Fibroblast of the aortic adventitia (primary cell): ENCODE measurements at regions not wholly inside any gene's neighbourhood (a gene's known extent, or its start where the extent isn't known, plus 50 kb on each side); places are given as distances from the start of the nearest gene placed in this dataset.

Experiments
- DNase-seq: peaks from one replicate; pipeline ENCODE4 v3.0.0-alpha.2; 2010; ENCODE audit warnings: low read depth
- H3K4me3 ChIP-seq: 2 replicates; pipeline ENCODE4 v1.5.1; 2011; ENCODE audit warnings: low read depth, mild to moderate bottlenecking, control low read depth, low read length, moderate library complexity
- TF ChIP-seq, protein P1 (sequence below): IDR thresholded peaks from 2 replicates; pipeline ENCODE4 v1.5.1; 2011; ENCODE audit warnings: mild to moderate bottlenecking, low read length, control low read depth, inconsistent platforms; ENCODE audit not compliant: insufficient read depth

DNA sequence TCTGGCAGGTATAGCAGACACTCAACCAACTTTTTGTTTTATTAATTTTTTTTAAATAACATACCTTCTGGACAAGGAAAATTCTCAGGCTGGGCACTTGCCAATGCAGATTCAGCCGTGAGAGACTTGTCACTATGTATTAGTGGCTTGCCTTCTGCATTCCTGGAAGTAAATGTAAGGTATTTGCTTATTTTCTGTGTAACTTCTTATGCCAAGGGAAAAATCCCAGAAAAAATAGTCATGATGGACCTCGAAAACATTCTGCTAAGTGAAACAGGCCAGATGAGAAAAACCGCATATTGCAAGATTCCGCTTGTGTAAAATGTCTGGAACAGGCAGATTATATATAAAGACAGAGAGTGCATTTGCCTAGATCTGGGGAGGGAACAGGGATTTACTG, 260.3 kb upstream of the DAPK1 start:
- TF ChIP-seq, protein P1, sequence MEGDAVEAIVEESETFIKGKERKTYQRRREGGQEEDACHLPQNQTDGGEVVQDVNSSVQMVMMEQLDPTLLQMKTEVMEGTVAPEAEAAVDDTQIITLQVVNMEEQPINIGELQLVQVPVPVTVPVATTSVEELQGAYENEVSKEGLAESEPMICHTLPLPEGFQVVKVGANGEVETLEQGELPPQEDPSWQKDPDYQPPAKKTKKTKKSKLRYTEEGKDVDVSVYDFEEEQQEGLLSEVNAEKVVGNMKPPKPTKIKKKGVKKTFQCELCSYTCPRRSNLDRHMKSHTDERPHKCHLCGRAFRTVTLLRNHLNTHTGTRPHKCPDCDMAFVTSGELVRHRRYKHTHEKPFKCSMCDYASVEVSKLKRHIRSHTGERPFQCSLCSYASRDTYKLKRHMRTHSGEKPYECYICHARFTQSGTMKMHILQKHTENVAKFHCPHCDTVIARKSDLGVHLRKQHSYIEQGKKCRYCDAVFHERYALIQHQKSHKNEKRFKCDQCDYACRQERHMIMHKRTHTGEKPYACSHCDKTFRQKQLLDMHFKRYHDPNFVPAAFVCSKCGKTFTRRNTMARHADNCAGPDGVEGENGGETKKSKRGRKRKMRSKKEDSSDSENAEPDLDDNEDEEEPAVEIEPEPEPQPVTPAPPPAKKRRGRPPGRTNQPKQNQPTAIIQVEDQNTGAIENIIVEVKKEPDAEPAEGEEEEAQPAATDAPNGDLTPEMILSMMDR, result no peak
- H3K4me3 ChIP-seq, result no peak overlapping the region
- DNase-seq, result peak; percentile 52

DNA sequence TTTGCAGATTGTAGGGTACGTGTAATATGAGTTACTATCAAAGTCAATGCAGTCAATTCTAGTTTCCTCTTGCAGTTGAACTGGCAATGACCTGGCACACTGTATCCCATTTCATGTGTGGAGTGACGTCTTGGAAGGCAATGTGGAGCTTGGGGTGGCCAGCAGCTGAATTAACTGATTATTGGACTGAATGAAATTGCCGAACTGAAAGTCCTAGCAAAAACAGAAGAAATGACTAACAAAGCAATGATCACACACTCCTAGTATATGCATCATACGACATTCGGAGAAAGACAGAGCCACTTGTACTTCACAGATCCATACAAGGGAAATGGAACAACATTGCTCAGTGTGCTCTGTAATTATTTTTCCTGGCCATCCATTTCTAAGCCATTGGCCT, 259.1 kb upstream of the DAPK1 start:
- DNase-seq, result peak; percentile 46
- TF ChIP-seq, protein P1, result no peak
- H3K4me3 ChIP-seq, result no peak overlapping the region

- no peak for DNase-seq
- TF ChIP-seq, protein P1, result no peak
- H3K4me3 ChIP-seq, result no peak overlapping the region
These were observed 258.4 kb upstream of the DAPK1 start for GRCh38 chr9:87239312-87239711.

- DNase-seq, result no peak
- no peak overlapping the region for H3K4me3 ChIP-seq
- TF ChIP-seq, protein P1, result no peak
These were observed 254.1 kb upstream of the DAPK1 start for GRCh38 chr9:87243602-87244001.

DNA sequence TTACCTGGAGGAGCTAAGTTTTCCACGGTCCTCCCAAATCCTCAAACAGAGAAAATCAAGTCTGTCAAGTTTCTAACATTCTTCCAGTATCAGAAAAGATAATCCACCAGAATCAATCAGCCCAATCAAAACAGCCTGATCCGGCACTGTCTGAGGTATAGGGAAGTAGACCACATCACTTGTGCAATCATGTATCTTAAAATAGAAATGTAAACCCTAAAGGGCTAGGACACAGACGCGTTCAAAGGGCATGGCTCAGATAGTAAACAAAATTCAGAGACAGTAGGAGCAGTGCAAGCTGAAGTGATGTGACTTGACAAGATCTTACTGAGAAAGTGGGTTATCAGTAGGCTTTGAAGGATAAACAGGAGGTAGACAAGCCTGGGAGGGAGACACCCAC, 252.4 kb upstream of the DAPK1 start:
- no peak for DNase-seq
- no peak overlapping the region for H3K4me3 ChIP-seq
- TF ChIP-seq, protein P1, result no peak

DNA sequence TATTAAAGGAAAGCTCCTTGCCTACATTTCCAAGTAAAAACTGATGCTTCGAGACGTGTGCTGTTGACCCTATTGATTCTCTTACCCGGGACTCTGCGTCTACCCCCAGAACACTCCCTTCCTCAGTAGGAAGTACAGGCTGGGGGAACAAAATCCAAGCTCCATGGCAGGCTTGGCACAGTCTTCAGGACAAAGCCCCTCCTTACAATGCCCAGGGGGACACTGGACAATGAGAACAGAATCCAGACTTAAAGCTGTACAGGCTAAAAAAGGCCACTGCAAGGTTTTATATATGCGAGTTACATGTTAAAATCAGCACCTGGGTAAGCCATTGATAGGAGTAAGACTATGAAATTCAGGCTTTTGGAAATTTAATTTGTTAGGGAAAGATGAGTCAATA, 250.6 kb upstream of the DAPK1 start:
- TF ChIP-seq, protein P1, result no peak
- no peak overlapping the region for H3K4me3 ChIP-seq
- DNase-seq, result no peak

DNA sequence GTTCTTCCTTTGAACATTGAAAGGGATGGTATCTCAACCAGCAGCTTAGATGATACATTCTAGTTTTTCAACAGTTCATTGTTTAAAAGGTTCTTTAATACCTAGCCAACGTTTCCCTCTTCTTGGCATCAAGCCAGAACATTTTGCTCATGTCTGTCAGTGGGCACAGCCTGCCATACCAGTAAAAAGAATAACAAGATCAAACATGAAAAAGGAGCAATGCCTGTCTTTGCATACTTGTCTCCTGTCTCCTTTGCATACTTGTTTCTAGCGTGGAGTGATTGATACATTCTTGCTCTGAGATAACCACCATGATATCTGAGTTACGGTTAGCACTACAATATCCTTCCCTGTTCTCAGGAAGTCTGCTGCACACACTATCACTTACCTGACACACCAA, 248.6 kb upstream of the DAPK1 start:
- H3K4me3 ChIP-seq, result no peak overlapping the region
- TF ChIP-seq, protein P1, result no peak
- no peak for DNase-seq
